ENCODE measurements at regions not wholly inside any gene's neighbourhood (a gene's known extent, or its start where the extent isn't known, plus 50 kb on each side); places are given as distances from the start of the nearest gene placed in this dataset.
"Not testable (repeated sequence)": the region's sequence is repeated elsewhere in the genome, so short reads cannot be mapped to it uniquely, and the experiment has no call there.

- in situ Hi-C loops (cut with HindIII; ENCODE audit: low sequenced_read_pairs): no loop called here
These were observed 377.6 kb downstream of the FLRT2 start for GRCh38 chr14:85907536-85907935.

DNA sequence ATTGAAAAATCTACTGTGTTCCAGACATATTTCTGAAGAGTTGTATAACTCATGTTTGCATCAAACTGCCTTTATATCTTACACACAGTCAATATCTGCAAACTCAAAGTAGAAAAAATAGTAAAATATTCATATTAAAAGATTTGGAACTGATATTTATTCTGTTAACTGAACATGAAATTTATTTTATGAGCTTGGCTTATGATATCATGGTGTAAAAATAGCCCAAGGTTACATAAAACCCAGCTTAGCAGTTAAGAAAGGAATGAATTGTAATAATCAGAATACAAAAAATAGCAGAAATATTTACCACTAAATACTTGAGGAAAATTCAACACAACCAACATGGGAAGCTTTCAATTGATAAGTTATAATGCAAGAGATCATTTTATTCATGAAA lies 367.9 kb downstream of the FLRT2 start:
- in situ Hi-C loops (cut with HindIII; ENCODE audit: low sequenced_read_pairs): no loop called here

- in situ Hi-C loops (cut with HindIII; ENCODE audit: low sequenced_read_pairs): no loop called here
These were observed 365.7 kb downstream of the FLRT2 start for GRCh38 chr14:85895603-85896002.

GRCh38 chr14:85892251-85892650 lies 362.3 kb downstream of the FLRT2 start:
- in situ Hi-C loops (cut with HindIII; ENCODE audit: low sequenced_read_pairs): no loop called here

DNA sequence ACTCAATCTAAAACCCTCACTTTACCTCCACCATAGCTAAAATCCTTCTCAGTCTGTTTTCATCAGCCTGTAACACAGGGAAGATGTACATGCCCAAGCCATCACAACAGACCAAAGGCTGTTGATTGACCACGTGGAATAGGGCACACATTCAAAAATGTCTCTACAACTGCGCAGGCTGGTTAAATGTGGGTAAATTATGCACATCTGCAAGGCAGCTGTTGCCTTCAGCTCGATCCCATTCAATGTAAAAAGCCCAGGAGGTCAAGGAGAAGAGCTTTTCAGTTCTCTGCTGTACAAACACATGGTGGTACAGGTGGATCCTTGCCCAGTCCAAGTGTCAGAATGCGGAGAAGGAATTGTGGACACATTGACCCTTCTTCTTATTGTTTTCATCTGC lies 354.0 kb downstream of the FLRT2 start:
- in situ Hi-C loops (cut with HindIII; ENCODE audit: low sequenced_read_pairs): no loop called here

DNA sequence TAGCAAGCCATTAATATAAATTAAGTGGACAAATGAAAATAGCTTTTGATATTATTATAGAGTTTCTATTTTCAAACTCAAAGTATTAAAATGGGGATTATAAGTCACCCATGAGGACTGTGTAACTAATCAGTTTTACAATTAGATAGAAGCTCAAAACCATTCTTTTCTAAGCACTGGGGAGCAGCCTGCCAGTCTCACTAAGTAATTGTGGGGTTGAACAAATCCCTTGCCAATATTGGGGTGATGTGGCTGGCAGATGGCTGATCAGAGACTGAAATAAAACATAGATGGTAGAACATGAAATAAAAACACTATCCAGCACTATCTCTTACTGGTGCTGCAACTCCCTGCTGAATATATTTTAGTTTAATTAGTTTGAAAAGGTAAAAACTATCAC lies 353.2 kb downstream of the FLRT2 start:
- in situ Hi-C loops (cut with HindIII; ENCODE audit: low sequenced_read_pairs): no loop called here

GRCh38 chr14:85881935-85882334 lies 352.0 kb downstream of the FLRT2 start:
- in situ Hi-C loops (cut with HindIII; ENCODE audit: low sequenced_read_pairs): no loop called here

DNA sequence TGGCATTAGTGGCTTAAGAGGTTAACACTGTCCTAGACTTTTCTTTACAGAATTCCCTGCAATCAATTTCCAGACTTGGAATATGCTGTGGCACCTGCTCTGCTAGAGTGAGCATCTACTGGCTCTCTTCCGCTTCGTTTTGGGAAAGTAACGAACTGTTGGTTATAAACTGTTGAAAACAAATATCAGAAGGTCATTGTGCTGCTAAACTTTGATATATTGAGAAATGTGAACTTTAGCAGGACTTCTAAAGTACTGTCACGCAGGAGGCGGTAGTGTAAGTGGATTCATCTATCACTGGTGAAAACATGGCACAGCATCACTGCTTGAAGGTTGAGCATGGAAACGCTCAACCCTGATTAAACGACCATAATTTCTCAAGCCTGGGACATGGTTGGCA lies 348.9 kb downstream of the FLRT2 start:
- in situ Hi-C loops (cut with HindIII; ENCODE audit: low sequenced_read_pairs): no loop called here

DNA sequence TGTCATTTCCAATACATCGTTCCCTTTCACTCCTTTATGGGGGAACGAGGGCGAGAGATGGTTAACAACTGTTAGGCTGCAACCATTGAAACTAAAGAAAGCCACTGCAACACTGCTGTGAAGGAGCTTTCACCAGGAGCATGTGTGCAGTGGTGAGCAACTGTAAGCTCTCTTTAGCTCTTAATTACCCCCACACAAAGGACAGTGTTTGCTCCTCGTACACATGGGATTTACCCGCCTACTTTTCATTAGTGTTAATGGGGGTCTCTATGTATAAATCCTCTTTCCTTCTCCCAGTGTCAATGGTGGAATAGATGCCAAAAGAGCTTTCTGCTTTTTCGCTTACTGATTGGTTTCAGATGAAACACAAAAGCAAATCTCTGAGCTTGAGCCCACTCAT lies 343.1 kb downstream of the FLRT2 start:
- in situ Hi-C loops (cut with HindIII; ENCODE audit: low sequenced_read_pairs): no loop called here

- in situ Hi-C loops (cut with HindIII; ENCODE audit: low sequenced_read_pairs): no loop called here
These were observed 337.5 kb downstream of the FLRT2 start for GRCh38 chr14:85867450-85867849.

DNA sequence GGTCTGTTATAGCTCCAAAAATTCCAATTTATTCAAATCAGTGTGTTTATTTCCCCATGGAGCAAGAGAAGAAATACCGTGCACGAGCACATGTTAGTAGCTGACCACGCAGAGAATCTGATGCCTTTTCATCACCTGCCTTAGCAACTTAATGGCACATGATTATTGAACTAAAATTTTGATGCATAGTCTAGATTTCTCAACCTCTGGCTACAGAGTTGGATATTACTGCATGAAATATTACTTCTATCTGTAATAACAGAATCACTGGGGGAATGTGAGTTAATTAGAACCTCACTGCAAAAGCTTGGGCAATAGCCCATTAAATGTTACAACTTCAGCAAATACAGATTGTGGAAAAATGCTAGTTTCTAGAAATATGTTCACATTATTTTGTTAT lies 335.8 kb downstream of the FLRT2 start:
- in situ Hi-C loops (cut with HindIII; ENCODE audit: low sequenced_read_pairs): no loop called here

DNA sequence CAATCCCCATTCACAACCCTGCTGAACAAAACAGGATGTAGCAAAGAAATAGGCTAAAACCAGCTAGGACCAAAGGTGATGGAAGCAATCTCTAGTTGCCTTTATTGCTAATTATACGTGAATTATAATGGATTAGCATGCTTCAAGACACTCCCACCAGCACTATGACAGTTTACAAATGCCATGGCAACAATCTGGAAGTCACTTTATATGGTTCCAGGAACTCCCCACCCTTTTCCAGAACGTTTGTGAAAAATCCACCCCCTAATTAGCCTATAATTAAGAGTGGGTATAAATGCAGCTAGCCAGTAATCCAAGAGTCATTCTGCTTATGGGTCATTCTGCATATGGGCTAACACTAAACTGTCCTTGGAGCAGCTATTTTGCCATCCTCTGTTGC lies 328.7 kb downstream of the FLRT2 start:
- in situ Hi-C loops (cut with HindIII; ENCODE audit: low sequenced_read_pairs): no loop called here

DNA sequence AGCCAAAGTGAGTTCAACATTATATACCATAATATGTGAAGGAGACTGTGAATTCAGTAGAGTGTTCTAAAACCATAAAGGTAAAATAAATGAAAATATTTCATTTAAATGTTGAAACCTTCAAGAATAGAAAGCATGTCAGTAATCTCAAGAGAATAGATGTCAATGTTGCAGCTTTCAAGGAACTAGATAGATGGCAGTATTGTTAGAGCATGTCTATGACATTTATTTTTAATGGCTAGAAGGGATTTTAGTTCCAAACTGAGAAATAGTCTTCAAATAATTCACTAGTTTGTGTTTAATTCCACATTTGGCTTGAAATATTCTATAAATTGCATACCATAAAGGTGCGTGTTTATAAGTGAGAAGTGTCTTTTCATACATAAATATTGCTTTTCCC lies 326.5 kb downstream of the FLRT2 start:
- in situ Hi-C loops (cut with HindIII; ENCODE audit: low sequenced_read_pairs): no loop called here

DNA sequence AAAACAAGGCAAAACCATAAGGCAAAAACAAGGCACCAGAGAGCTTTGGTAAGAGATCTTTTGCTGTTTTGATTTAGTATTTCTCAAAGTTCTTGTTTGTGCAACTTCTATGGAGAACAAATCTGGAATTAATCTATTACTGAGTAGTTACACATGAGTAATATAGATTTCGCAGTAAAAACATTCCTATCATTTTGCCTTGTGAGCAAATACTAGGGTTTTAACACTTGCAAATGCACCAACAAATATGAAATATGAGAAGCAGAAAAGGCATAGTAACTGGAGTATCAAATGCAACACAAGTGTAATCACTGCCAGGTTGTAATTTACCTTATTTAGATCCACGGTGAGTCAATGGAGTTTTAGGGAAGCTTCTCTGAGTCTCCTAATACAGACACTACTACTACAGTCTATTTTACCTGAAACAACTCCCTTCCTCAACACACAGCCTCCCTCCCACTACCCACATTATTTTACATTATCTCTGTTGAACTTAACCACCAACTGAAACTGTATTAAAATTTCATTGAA lies 324.1 kb downstream of the FLRT2 start:
- in situ Hi-C loops (cut with HindIII; ENCODE audit: low sequenced_read_pairs): no loop called here

GRCh38 chr14:85852906-85853305 lies 323.0 kb downstream of the FLRT2 start:
- in situ Hi-C loops (cut with HindIII; ENCODE audit: low sequenced_read_pairs): no loop called here

GRCh38 chr14:85852123-85852522 lies 322.2 kb downstream of the FLRT2 start:
- in situ Hi-C loops (cut with HindIII; ENCODE audit: low sequenced_read_pairs): not testable (repeated sequence)

- in situ Hi-C loops (cut with HindIII; ENCODE audit: low sequenced_read_pairs): not testable (repeated sequence)
These were observed 300.6 kb downstream of the FLRT2 start for GRCh38 chr14:85830549-85830948.

- in situ Hi-C loops (cut with HindIII; ENCODE audit: low sequenced_read_pairs): not testable (repeated sequence)
These were observed 299.7 kb downstream of the FLRT2 start for GRCh38 chr14:85829601-85830000.

- in situ Hi-C loops (cut with HindIII; ENCODE audit: low sequenced_read_pairs): no loop called here
These were observed 294.6 kb downstream of the FLRT2 start for GRCh38 chr14:85824526-85824925.

DNA sequence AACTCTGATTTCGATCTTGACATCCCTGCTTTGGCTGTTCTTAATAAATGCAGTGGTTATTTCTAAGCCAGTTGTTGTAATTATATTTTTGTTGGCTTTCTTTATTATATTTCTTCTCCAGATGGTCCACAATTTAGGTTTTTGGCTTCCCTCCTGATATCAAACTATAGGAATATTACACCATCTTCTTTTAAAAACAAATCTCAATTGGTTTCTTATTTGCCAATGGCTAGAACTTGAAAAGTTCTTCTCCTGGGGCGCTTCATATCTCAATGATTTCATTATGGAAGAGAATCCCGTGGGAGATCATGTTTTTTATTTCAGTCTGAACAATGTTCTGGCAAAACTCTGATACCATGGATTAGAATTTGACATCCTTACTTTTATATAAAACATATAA lies 292.3 kb downstream of the FLRT2 start:
- in situ Hi-C loops (cut with HindIII; ENCODE audit: low sequenced_read_pairs): no loop called here

GRCh38 chr14:85817430-85817829 lies 287.5 kb downstream of the FLRT2 start:
- in situ Hi-C loops (cut with HindIII; ENCODE audit: low sequenced_read_pairs): no loop called here

DNA sequence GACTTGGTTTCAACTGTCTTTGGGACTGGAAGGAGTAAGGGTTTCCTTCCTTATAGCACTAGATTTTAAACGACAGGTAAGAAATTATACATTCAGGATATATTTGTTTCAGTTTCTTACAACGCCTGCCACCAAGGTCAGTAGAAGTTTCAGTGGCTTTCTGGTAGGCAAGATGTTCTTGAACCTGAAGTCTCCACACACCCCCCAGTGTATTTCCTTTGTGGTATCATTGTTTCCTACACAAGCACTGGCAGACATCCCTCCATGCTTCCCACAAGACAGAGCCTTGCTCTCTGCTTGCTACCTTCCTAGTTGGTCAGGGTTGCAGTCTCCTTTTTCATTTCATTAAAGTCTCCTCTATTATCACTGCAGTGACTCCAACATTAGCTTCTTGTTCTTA lies 283.1 kb downstream of the FLRT2 start:
- in situ Hi-C loops (cut with HindIII; ENCODE audit: low sequenced_read_pairs): no loop called here

GRCh38 chr14:85811340-85811739 lies 281.4 kb downstream of the FLRT2 start:
- in situ Hi-C loops (cut with HindIII; ENCODE audit: low sequenced_read_pairs): no loop called here

DNA sequence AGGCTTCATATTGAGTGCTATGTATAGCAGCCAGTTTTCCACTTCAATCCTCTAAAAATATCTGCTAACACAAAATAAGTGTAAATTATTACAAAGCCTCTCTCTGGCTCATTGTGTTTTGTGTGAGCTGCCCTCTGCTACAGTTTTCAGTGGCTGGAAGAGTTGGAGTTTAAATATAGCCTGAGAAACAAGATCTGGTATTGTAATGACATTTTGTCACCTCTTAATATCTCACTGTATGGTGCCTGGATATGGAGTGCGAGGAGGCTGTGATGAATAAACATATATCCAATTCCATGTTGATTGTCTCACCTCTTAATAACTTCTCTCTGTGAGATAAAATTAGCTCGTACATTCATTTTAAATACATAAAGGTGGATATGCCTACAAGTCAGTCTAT lies 269.7 kb downstream of the FLRT2 start:
- in situ Hi-C loops (cut with HindIII; ENCODE audit: low sequenced_read_pairs): no loop called here
